BJ (cell line): ENCODE measurements at regions not wholly inside any gene's neighbourhood (a gene's known extent, or its start where the extent isn't known, plus 50 kb on each side); places are given as distances from the start of the nearest gene placed in this dataset.
A peak's percentile ranks its signal among the peaks of the same experiment; 100 is the strongest.
"Not testable (repeated sequence)": the region's sequence is repeated elsewhere in the genome, so short reads cannot be mapped to it uniquely, and the experiment has no call there.

Experiments used
- CTCF ChIA-PET: fragments of 350-600 bp; formaldehyde crosslinking; extraction: SDS; loops from one replicate; lab custom pipeline; 2021; ENCODE audit warnings: antibody characterized with exemption, inconsistent platforms; lab: Yijun Ruan, JAX
- POLR2A ChIA-PET: fragments of 300-600 bp; sonication (Branson Sonifier 250); formaldehyde crosslinking; extraction: SDS; loops from one replicate; lab custom pipeline; 2021; ENCODE audit warnings: antibody characterized with exemption; lab: Charles Lee
- DNase-seq: peaks from one replicate; pipeline ENCODE4 v3.0.0-alpha.2; 2011; ENCODE audit warnings: low read depth
- H3K27me3 ChIP-seq: 2 replicates; pipeline ENCODE4 v1.6.0; 2011; ENCODE audit warnings: low read length; ENCODE audit not compliant: control insufficient read depth, insufficient read depth
- H3K36me3 ChIP-seq: 2 replicates; pipeline ENCODE4 v1.5.1; 2011; ENCODE audit warnings: low read length; ENCODE audit not compliant: control insufficient read depth, insufficient read depth
- H3K4me3 ChIP-seq: 2 replicates; pipeline ENCODE4 v1.5.1; 2011; ENCODE audit warnings: low read depth, mild to moderate bottlenecking, control low read depth, low read length
- TF ChIP-seq, protein P1 (sequence below): IDR thresholded peaks from 2 replicates; pipeline ENCODE4 v1.5.1; 2011; ENCODE audit warnings: low read depth, mild to moderate bottlenecking, control low read depth, inconsistent platforms, low read length, moderate library complexity; ENCODE audit not compliant: insufficient read depth

DNA sequence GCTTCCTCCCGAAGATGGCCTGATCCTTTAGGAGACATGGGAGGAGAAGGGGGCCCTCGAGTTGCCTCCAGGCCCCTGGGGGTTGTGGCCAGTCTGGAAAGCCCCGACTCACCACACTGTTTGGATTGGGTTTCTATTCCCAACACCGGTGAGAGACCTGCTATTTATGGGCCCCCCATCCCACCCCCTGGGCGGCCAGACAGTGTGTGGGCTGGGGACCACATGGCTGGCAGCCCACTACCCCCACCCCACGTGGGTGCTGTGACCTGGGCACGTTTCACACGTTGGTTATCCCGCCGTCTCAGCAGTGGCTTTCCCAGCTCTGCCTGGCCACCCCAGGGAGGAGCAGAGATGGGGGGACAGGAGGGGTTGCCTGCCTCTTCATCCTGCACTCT is 116.1 kb downstream of the VEGFA start:
- ChIA-PET POLR2A (no interaction called here), CTCF (interaction anchor here (0.8 kb wide), 1 partner anchor 117 kb away, joined by 3 read pairs; no protein-coding TSS in a partner anchor)

DNA sequence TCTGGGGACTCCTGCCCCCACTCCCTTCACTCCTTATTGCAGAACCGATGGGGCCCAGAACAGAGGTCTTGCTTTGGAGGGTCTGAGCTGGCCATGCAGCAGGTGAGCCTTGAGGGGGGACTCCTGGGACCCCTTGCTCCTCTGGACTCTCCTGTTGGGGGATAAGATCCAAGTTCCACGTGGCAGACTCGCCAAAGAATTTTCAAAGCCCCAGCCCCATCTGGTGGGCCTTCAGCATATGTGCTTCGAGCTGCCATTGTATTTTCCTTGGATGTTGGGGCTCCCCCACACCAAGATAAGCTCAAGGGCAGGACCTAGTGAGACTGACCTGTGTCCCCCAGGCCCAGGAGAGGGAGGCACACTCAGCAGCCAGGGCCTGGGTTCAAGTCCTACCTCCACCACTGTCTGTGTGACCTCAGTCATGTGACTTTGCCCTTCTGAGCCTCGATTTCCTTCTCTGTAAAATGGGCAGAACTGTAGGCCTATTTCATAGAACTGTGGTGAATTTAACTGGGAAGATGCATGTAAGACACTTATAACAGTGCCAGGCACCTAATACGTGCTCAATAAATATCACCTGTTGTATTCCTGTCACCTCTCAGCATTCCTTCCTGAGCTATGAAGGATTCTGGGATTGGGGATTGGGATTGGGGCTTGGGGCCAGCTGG is 115.5 kb downstream of the VEGFA start:
- Histone ChIP-seq H3K36me3 (no peaks in the 10 kb centered on the region), H3K4me3 (no peak overlapping the region), H3K27me3 (peaks cover 6% of the 10 kb centered on the region; the same call in 1 of the 2 replicates)
- POLR2A ChIA-PET, result interaction anchor here (1.3 kb wide), 1 partner anchor 12 kb away, joined by 6 read pairs; no protein-coding TSS in a partner anchor
- CTCF ChIA-PET, result interaction anchor here (0.8 kb wide), 1 partner anchor 116 kb away, joined by 3 read pairs; no protein-coding TSS in a partner anchor
- TF ChIP-seq, protein P1, sequence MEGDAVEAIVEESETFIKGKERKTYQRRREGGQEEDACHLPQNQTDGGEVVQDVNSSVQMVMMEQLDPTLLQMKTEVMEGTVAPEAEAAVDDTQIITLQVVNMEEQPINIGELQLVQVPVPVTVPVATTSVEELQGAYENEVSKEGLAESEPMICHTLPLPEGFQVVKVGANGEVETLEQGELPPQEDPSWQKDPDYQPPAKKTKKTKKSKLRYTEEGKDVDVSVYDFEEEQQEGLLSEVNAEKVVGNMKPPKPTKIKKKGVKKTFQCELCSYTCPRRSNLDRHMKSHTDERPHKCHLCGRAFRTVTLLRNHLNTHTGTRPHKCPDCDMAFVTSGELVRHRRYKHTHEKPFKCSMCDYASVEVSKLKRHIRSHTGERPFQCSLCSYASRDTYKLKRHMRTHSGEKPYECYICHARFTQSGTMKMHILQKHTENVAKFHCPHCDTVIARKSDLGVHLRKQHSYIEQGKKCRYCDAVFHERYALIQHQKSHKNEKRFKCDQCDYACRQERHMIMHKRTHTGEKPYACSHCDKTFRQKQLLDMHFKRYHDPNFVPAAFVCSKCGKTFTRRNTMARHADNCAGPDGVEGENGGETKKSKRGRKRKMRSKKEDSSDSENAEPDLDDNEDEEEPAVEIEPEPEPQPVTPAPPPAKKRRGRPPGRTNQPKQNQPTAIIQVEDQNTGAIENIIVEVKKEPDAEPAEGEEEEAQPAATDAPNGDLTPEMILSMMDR, result 0 out of 2 replicates have a peak, but pooled peaks have one; percentile 1
- DNase-seq, result no peak

More for the DNA sequence above, 116.1 kb downstream of the VEGFA start:
- Histone ChIP-seq H3K36me3 (no peaks in the 10 kb centered on the region), H3K4me3 (no peak overlapping the region), H3K27me3 (peaks cover 6% of the 10 kb centered on the region; the same call in 1 of the 2 replicates)
- TF ChIP-seq, protein P1, result no peak
- DNase-seq, result no peak

DNA sequence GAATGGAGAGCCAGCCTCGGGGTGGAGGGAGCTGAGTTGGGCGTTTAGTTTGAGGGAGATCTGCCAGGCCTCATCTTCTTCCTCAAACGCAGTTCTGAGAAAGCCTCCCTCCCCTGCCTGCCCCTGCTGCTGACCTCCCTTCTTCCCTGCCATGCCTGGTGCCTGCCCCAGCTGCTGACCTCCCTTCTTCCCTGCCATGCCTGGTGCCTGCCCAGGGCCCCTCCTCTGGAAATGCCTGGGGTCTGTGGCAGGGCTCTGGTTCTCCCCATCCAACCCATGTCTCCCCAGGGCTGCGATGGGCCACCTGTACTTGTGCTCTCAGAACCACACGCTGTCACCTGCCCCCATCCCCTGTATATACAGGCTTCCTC is 114.6 kb downstream of the VEGFA start:
- Histone ChIP-seq H3K36me3 (no peaks in the 10 kb centered on the region), H3K4me3 (no peak overlapping the region), H3K27me3 (peaks cover 6% of the 10 kb centered on the region; the same call in 1 of the 2 replicates)
- TF ChIP-seq, protein P1, result no peak
- ChIA-PET POLR2A (interaction anchor here (1.3 kb wide), 1 partner anchor 13 kb away, joined by 6 read pairs; no protein-coding TSS in a partner anchor), CTCF (no interaction called here)
- no peak for DNase-seq

DNA sequence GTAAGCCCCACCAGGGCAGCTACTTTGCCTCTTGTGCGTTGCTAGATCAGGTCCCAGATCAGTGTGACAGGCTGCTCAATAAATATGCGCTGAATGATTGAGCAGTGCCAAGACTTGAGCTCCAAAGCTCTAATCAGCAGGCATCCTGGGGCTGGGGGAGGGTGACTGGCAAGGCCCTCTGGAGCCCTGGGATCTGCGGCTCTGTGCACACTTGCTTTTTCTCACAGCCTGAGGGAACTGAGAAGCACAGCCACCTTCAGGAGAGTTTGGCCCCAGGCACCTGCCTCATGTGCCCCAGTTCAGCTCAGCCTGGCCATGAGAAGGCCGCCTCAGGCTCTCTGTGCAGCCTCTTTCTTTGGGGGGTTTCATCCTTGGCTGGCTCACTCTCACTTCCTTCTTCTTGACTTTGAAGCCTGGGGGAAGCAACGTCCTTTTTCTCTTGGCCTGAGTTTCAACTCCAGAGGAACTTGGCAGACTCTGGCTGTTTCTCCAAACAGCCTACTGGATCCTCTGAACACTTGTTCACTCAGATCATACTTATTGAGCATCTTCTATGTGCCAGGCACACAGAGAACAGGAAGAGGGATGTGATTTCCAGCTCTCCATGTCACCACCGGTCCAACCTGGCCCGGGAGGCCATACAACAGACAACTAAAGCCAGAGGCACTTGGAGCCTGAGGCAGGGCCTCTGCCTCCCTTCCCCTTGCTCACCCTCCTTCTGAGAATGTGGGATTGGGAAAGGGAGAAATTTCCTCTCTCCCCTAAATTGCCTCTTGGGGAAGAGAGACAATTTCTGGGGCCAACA is 114.0 kb downstream of the VEGFA start:
- TF ChIP-seq, protein P1, result no peak
- Histone ChIP-seq H3K36me3 (no peaks in the 10 kb centered on the region), H3K27me3 (peaks cover 6% of the 10 kb centered on the region; the same call in 1 of the 2 replicates), H3K4me3 (no peak overlapping the region)
- ChIA-PET CTCF (no interaction called here), POLR2A (interaction anchor here (1.3 kb wide), 1 partner anchor 14 kb away, joined by 6 read pairs; no protein-coding TSS in a partner anchor)
- no peak for DNase-seq

DNA sequence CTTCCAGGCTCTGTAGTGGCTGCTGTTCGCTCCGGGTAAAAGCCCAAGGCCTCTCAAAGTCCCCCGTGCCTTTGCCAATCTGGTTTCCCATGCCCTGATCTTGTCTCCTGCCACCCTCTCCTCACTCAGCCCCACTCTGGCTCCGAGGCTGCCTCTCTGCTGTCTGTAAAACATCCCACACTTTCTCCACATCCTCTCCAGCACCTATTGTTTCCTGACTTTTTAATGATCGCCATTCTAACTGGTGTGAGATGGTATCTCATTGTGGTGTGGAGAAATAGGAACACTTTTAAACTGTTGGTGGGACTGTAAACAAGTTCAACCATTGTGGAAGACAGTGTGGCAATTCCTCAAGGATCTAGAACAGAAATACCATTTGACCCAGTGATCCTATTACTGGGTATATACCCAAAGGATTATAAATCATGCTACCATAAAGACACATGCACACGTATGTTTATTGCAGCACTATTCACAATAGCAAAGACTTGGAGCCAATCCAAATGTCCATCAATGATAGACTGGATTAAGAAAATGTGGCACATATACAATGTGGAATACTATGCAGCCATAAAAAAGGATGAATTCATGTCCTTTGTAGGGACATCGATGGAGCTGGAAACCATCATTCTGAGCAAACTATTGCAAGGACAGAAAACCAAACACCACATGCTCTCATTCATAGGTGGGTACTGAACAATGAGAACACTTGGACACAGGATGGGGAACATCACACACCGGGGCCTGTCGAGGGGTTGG is 112.9 kb downstream of the VEGFA start:
- POLR2A ChIA-PET, H3K4me3 ChIP-seq, H3K27me3 ChIP-seq, H3K36me3 ChIP-seq, DNase-seq: not testable (repeated sequence)
- CTCF ChIA-PET, result interaction anchor here (0.6 to 1.5 kb wide), 2 partner anchors 11 to 111 kb away, joined by 3 to 5 read pairs; no protein-coding TSS in a partner anchor
